ENCODE measurements at regions not wholly inside any gene's neighbourhood (a gene's known extent, or its start where the extent isn't known, plus 50 kb on each side); places are given as distances from the start of the nearest gene placed in this dataset.

DNA sequence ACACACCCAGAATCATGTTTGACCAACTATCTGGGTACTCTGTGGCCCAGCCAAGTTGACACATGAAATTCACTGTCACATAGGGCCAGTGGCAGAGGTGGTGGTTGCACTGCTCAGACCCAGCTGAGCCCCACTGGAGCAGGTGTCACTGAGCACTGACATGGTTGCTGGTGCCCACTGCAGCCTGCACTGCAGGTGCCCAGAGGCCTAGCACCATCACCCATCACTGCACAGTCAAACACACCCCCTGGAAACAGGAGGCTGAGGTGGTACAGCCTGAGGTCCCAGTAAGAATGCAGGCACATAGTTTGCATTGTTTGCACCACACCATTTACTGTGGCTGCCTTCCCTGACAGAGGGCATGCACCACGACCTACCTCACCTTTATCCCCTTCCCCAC, 278.7 kb upstream of the MGAT5 start:
- Histone ChIP-seq H3K4me3 (no peak overlapping the region), H3K4me1 (no peaks in the 10 kb centered on the region), H3K27ac (no peak overlapping the region), H3K9me3 (no peaks in the 10 kb centered on the region), H3K27me3 (ENCODE audit: insufficient read depth in 3 of 3, low read length in 2 of 3) (peaks cover 0 to 3% (median 0%) of the 10 kb centered on the region in 3 donors), H3K36me3 (ENCODE audit: insufficient read depth in 1 of 2, low read depth in 1 of 2) (no peaks in the 10 kb centered on the region)
- intact Hi-C loops (cut with DNase I) = no loop called here
- ATAC-seq = no peak
- TF ChIP-seq CTCF (IDR thresholded peaks at IDR 0.05) = no peak
- DNase-seq = no peak
- WGBS, 3 donors = 0 to 92% (median 0%) methylated on average over 1 of the region's 1 CpG

DNA sequence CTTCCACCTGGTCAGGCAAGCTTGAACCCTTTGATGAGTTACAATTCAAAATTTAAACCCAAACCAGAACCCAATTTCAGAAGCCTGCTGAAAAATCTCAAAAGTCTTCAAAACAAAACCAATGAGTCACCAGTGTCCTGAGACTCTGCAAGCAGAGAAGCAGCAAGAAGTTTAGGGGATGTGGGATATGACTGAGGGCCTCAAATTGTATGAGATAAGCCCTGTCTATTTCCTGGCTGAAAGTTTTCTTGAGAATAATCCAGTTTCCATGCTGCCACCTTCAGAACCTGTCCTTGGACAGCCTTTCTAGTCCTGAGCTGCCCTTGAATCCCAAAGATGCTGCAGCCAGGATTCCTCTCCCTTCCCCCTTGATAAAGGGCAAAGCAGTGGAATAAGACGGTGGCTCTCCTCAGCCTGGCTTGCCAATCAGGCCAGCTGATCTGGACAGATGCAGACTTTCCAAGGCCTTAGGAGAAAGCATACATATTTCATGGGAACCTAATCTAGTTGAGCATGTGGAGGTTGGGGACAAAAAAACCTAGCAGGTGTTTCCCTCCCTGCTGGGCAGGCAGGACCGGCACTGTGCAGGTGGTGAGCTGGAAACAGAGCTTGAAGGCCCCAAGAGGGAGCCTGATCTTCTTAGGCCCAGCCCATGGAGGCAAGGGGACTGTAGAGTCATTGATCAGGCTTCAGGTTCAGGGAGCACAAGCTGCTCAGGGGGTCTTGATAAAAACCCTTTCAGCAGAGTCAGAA, 278.0 kb upstream of the MGAT5 start:
- DNase-seq = no peak
- no peaks in the 10 kb centered on the region for H3K36me3 ChIP-seq (ENCODE audit: insufficient read depth in 1 of 2, low read depth in 1 of 2)
- H3K27me3 ChIP-seq (ENCODE audit: insufficient read depth in 3 of 3, low read length in 2 of 3) = peaks cover 0 to 3% (median 0%) of the 10 kb centered on the region in 3 donors
- H3K4me1 ChIP-seq = no peaks in the 10 kb centered on the region
- no peak overlapping the region for H3K4me3 ChIP-seq
- no peaks in the 10 kb centered on the region for H3K9me3 ChIP-seq
- WGBS, 3 donors = 19 to 24% (median 24%) methylated on average over 2 of the region's 2 CpGs
- no peak overlapping the region for H3K27ac ChIP-seq
- ATAC-seq = no peak
- intact Hi-C loops (cut with DNase I) = no loop called here
- TF ChIP-seq CTCF (IDR thresholded peaks at IDR 0.05) = no peak

GRCh38 chr2:133976659-133977058, 277.2 kb upstream of the MGAT5 start:
- Histone ChIP-seq H3K27ac (no peak overlapping the region), H3K36me3 (ENCODE audit: insufficient read depth in 1 of 2, low read depth in 1 of 2) (no peaks in the 10 kb centered on the region), H3K27me3 (ENCODE audit: insufficient read depth in 3 of 3, low read length in 2 of 3) (no peaks in the 10 kb centered on the region), H3K9me3 (no peaks in the 10 kb centered on the region), H3K4me3 (no peak overlapping the region), H3K4me1 (no peaks in the 10 kb centered on the region)
- ATAC-seq (no peak), DNase-seq (no peak)
- intact Hi-C loops (cut with DNase I) = no loop called here
- TF ChIP-seq CTCF (IDR thresholded peaks at IDR 0.05) = no peak

DNA sequence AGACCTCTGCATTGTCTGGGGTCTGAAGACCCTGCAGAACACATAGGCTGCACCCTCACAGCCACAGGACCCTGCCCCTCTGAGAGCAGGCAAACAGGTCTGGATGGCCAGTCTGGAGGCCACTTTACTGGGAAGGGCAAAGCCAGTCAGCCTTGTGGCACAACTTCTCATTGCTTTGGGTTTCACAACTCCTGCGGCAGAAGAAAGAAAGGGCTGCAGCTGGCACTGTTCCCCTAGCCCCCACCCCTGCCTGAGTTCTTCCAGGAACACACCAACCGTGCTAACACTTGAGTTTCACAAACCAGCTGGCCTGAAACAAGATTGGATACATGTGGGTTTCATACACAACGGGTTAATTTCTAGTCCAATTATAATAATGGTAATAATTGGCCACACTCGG, 276.5 kb upstream of the MGAT5 start:
- no peak for ATAC-seq
- H3K27ac ChIP-seq = no peak overlapping the region
- no peak for DNase-seq
- no peak for TF ChIP-seq CTCF (IDR thresholded peaks at IDR 0.05)
- no peaks in the 10 kb centered on the region for H3K36me3 ChIP-seq (ENCODE audit: insufficient read depth in 1 of 2, low read depth in 1 of 2)
- no peaks in the 10 kb centered on the region for H3K27me3 ChIP-seq (ENCODE audit: insufficient read depth in 3 of 3, low read length in 2 of 3)
- intact Hi-C loops (cut with DNase I) = no loop called here
- WGBS, 3 donors = 29 to 34% (median 32%) methylated on average over 4 of the region's 4 CpGs
- no peaks in the 10 kb centered on the region for H3K9me3 ChIP-seq
- H3K4me3 ChIP-seq = no peak overlapping the region
- H3K4me1 ChIP-seq = no peaks in the 10 kb centered on the region

GRCh38 chr2:133982256-133982655, 271.6 kb upstream of the MGAT5 start:
- ATAC-seq (no peak), DNase-seq (no peak)
- H3K4me1 ChIP-seq = peaks cover 6% of the 10 kb centered on the region
- 67 to 80% (median 70%) methylated on average over 6 of the region's 6 CpGs for WGBS, 3 donors
- no peak overlapping the region for H3K27ac ChIP-seq
- no peaks in the 10 kb centered on the region for H3K36me3 ChIP-seq (ENCODE audit: insufficient read depth in 1 of 2, low read depth in 1 of 2)
- H3K9me3 ChIP-seq = no peaks in the 10 kb centered on the region
- no peak for TF ChIP-seq CTCF (IDR thresholded peaks at IDR 0.05)
- H3K27me3 ChIP-seq (ENCODE audit: insufficient read depth in 3 of 3, low read length in 2 of 3) = no peaks in the 10 kb centered on the region
- intact Hi-C loops (cut with DNase I) = no loop called here
- H3K4me3 ChIP-seq = no peak overlapping the region

Measured in psoas muscle (tissue), 7 donors.